ENCODE measurements at regions not wholly inside any gene's neighbourhood (a gene's known extent, or its start where the extent isn't known, plus 50 kb on each side); places are given as distances from the start of the nearest gene placed in this dataset.

GRCh38 chrX:51975811-51976210 is 82.4 kb downstream of the MAGED1 start:
- TF ChIP-seq POLR2AphosphoS5 (IDR thresholded peaks at IDR 0.05; ENCODE audit: borderline replicate concordance, low read depth, low read length) (no peak), EZH2 (IDR thresholded peaks at IDR 0.05) (no peak), FOXP2 (optimal IDR thresholded peaks at IDR 0.05; ENCODE audit: control extremely low read depth, extremely low read length, insufficient read depth) (no peak)

Measured in SK-N-MC (cell line).